HCT116 (cell line): ENCODE measurements at regions not wholly inside any gene's neighbourhood (a gene's known extent, or its start where the extent isn't known, plus 50 kb on each side); places are given as distances from the start of the nearest gene placed in this dataset.

Experiments used
- ATAC-seq: fragments of 200-7000 bp; cut with Tn5 transposase; 2 replicates; pipeline ENCODE4 v1.9.1; 2020; ENCODE audit warnings: mild to moderate bottlenecking, moderate library complexity
- BruUV-seq: library from RNA; stranded (reverse); fragments of 400-500 nt; replicated peaks from 2 replicates; lab custom pipeline; 2021; lab: Mats Ljungman, UMichigan
- CTCF ChIA-PET: fragments of 300-600 bp; sonication (Branson Sonifier 250); formaldehyde crosslinking; loops from one replicate; lab custom pipeline; 2021; ENCODE audit warnings: antibody characterized with exemption; lab: Charles Lee
- POLR2A ChIA-PET: fragments of 300-600, 350-600 bp; sonication (Branson Sonifier 250); formaldehyde crosslinking; loops from one replicate; lab custom pipeline; 2021; ENCODE audit warnings: antibody characterized with exemption; lab: Charles Lee
- RAD21 ChIA-PET, 2 experiments: fragments of 300-600 bp; sonication (Branson Sonifier 250); formaldehyde crosslinking; loops; one replicate each; lab custom pipeline; 2023; ENCODE audit warnings: low total read pairs in 2 of 2; ENCODE audit not compliant: uncharacterized antibody in 2 of 2, unreplicated experiment in 2 of 2, low non-redundant PET in 1 of 2; lab: Charles Lee
- DNase-seq: peaks from one replicate; pipeline ENCODE4 v3.0.0-alpha.2; 2010; ENCODE audit warnings: low read depth, low spot score
- H2AFZ ChIP-seq: fragments of 200-600 bp; shearing (Covaris generic), sonication (generic); 2 replicates; pipeline ENCODE4 v1.6.1; 2017; ENCODE audit warnings: low read depth, mixed run types, mixed read lengths, antibody characterized with exemption, low read length; ENCODE audit not compliant: poor library complexity, severe bottlenecking
- H3K27ac ChIP-seq: 2 replicates; pipeline ENCODE4 v1.5.1; 2012; ENCODE audit warnings: low read depth, low read length
- H3K27me3 ChIP-seq: fragments of 200-600 bp; sonication (generic); 2 replicates; pipeline ENCODE4 v1.6.1; 2016; ENCODE audit warnings: mixed run types, low read length, mixed read lengths; ENCODE audit not compliant: insufficient read depth
- H3K36me3 ChIP-seq, 2 experiments: fragments of 200-500 bp in 1 of 2; fragments of 200-600 bp in 1 of 2; sonication (Bioruptor generic) in 1 of 2; sonication (generic) in 1 of 2; 2 replicates each; pipeline versions ENCODE4 v1.5.1 to v1.6.1; 2014 to 2016; ENCODE audit warnings: low read length in 2 of 2, inconsistent platforms in 1 of 2, mixed read lengths in 1 of 2, mixed run types in 1 of 2; ENCODE audit not compliant: insufficient read depth in 2 of 2, control insufficient read depth in 1 of 2
- H3K4me1 ChIP-seq, 2 experiments: fragments of 200-600 bp in 1 of 2; sonication (generic) in 1 of 2; 2 replicates each; pipeline versions ENCODE4 v1.5.1 to v1.6.1; 2012 to 2017; ENCODE audit warnings: low read length in 2 of 2, inconsistent platforms in 1 of 2, mild to moderate bottlenecking in 1 of 2, mixed read lengths in 1 of 2, mixed run types in 1 of 2, moderate library complexity in 1 of 2; ENCODE audit not compliant: insufficient read depth in 2 of 2, control insufficient read depth in 1 of 2
- H3K4me2 ChIP-seq: fragments of 200-600 bp; sonication (generic); 2 replicates; pipeline ENCODE4 v1.6.1; 2017; ENCODE audit warnings: mixed run types, low read length, mixed read lengths
- H3K4me3 ChIP-seq, 2 experiments: fragments of 200-600 bp in 1 of 2; sonication (generic) in 1 of 2; replicated peaks in 1 of 2; 2 replicates each; pipeline ENCODE4 v1.5.1; 2011 to 2016; ENCODE audit warnings: low read length in 2 of 2, control low read depth in 1 of 2, low read depth in 1 of 2, mild to moderate bottlenecking in 1 of 2, mixed read lengths in 1 of 2, mixed run types in 1 of 2
- H3K79me2 ChIP-seq: fragments of 200-600 bp; sonication (generic); 2 replicates; pipeline ENCODE4 v1.6.1; 2017; ENCODE audit warnings: mild to moderate bottlenecking, mixed run types, low read length, moderate library complexity, mixed read lengths; ENCODE audit not compliant: insufficient read depth
- H3K9ac ChIP-seq: fragments of 200-600 bp; sonication (generic); 2 replicates; pipeline ENCODE4 v1.6.1; 2016; ENCODE audit warnings: low read length, mixed read lengths
- H3K9me2 ChIP-seq: fragments of 200-600 bp; sonication (generic), shearing (Covaris generic); 2 replicates; pipeline ENCODE4 v1.6.1; 2017; ENCODE audit warnings: mixed run types, mild to moderate bottlenecking, moderate library complexity; ENCODE audit not compliant: insufficient read depth
- H3K9me3 ChIP-seq, 2 experiments: fragments of 200-500 bp in 1 of 2; fragments of 200-600 bp in 1 of 2; sonication (Bioruptor generic) in 1 of 2; sonication (generic) in 1 of 2; 2 replicates each; pipeline ENCODE4 v1.6.1; 2014 to 2017; ENCODE audit warnings: low read length in 2 of 2, mixed read lengths in 2 of 2, inconsistent platforms in 1 of 2, low read depth in 1 of 2, mild to moderate bottlenecking in 1 of 2, mixed run types in 1 of 2, moderate library complexity in 1 of 2; ENCODE audit not compliant: control insufficient read depth in 1 of 2, insufficient read depth in 1 of 2
- H4K20me1 ChIP-seq: fragments of 200-600 bp; sonication (generic), shearing (Covaris generic); 2 replicates; pipeline ENCODE4 v1.6.1; 2017; ENCODE audit warnings: mixed run types, mild to moderate bottlenecking, moderate library complexity; ENCODE audit not compliant: insufficient read depth
- intact Hi-C: fragments of 100-400 bp; cut with micrococcal nuclease; formaldehyde crosslinking; loops from 2 replicates; pipeline ENCODE4 v1.10.0; 2022
- TF ChIP-seq, protein P1 (sequence below), 3 experiments: fragments of 200-600 bp in 1 of 3; sonication (generic) in 1 of 3; IDR thresholded peaks in 2 of 3; conservative IDR thresholded peaks in 1 of 3; 2 replicates each; pipeline ENCODE4 v1.5.1; 2012 to 2017; ENCODE audit warnings: low read depth in 2 of 3, low read length in 2 of 3, antibody characterized with exemption in 1 of 3, borderline replicate concordance in 1 of 3, control low read depth in 1 of 3, mild to moderate bottlenecking in 1 of 3, mixed read lengths in 1 of 3, mixed run types in 1 of 3, moderate library complexity in 1 of 3; ENCODE audit not compliant: insufficient read depth in 1 of 3
- TF ChIP-seq, protein P2 (sequence below): IDR thresholded peaks from 2 replicates; pipeline ENCODE4 v1.6.1; 2012; ENCODE audit warnings: low read depth

DNA sequence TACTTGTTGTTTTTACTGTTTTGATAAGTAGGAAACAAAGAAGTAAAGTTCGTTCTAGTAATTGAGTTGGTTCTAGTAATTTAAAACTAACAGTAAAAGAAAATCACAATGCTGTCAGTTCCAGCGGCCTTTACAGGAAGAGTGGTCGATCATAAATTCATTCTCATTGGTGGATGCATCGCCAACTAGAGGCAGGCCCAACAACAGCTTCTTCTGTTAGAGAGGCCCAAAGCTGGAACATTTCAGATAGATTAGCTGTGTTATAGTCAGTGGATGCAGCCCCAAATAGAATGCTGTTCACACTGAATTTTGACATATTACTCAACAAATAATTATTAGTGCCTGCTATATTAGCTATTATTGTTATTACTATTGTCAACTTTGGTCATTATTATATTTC, 80.8 kb downstream of the ARRDC3 start:
- ChIA-PET RAD21 (no interaction called here), POLR2A (interaction anchor here (1.6 to 3.0 kb wide), 3 partner anchors 8 to 81 kb away, joined by 7 to 9 read pairs (median 8); partner anchors contain the start of gene ARRDC3), CTCF (interaction anchor here (1.1 to 1.4 kb wide), 2 partner anchors 11 to 27 kb away, joined by 3 to 5 read pairs; no protein-coding TSS in a partner anchor)
- intact Hi-C loops: no loop called here
- peaks cover 0 to 31% of the 10 kb centered on the region in 2 experiments; a peak in 3 of 4 replicates for H3K4me1 ChIP-seq
- ATAC-seq: peak; percentile 91
- no peak overlapping the region for H3K9ac ChIP-seq
- H3K27ac ChIP-seq: no peak overlapping the region
- no peaks in the 10 kb centered on the region for H3K27me3 ChIP-seq
- peak overlapping the region; percentile 1; the same call in 1 of the 2 replicates for H3K4me2 ChIP-seq
- TF ChIP-seq, protein P1, sequence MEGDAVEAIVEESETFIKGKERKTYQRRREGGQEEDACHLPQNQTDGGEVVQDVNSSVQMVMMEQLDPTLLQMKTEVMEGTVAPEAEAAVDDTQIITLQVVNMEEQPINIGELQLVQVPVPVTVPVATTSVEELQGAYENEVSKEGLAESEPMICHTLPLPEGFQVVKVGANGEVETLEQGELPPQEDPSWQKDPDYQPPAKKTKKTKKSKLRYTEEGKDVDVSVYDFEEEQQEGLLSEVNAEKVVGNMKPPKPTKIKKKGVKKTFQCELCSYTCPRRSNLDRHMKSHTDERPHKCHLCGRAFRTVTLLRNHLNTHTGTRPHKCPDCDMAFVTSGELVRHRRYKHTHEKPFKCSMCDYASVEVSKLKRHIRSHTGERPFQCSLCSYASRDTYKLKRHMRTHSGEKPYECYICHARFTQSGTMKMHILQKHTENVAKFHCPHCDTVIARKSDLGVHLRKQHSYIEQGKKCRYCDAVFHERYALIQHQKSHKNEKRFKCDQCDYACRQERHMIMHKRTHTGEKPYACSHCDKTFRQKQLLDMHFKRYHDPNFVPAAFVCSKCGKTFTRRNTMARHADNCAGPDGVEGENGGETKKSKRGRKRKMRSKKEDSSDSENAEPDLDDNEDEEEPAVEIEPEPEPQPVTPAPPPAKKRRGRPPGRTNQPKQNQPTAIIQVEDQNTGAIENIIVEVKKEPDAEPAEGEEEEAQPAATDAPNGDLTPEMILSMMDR (IDR thresholded peaks at IDR 0.05 in 2 of 3, conservative IDR thresholded peaks at IDR 0.05 in 1 of 3; ENCODE audit: borderline replicate concordance in 1 of 3, insufficient read depth in 1 of 3, low read depth in 2 of 3, low read length in 2 of 3): peak in 2 of 3 experiments; percentile 31 to 39; a peak in 2 of 6 replicates
- TF ChIP-seq, protein P2, sequence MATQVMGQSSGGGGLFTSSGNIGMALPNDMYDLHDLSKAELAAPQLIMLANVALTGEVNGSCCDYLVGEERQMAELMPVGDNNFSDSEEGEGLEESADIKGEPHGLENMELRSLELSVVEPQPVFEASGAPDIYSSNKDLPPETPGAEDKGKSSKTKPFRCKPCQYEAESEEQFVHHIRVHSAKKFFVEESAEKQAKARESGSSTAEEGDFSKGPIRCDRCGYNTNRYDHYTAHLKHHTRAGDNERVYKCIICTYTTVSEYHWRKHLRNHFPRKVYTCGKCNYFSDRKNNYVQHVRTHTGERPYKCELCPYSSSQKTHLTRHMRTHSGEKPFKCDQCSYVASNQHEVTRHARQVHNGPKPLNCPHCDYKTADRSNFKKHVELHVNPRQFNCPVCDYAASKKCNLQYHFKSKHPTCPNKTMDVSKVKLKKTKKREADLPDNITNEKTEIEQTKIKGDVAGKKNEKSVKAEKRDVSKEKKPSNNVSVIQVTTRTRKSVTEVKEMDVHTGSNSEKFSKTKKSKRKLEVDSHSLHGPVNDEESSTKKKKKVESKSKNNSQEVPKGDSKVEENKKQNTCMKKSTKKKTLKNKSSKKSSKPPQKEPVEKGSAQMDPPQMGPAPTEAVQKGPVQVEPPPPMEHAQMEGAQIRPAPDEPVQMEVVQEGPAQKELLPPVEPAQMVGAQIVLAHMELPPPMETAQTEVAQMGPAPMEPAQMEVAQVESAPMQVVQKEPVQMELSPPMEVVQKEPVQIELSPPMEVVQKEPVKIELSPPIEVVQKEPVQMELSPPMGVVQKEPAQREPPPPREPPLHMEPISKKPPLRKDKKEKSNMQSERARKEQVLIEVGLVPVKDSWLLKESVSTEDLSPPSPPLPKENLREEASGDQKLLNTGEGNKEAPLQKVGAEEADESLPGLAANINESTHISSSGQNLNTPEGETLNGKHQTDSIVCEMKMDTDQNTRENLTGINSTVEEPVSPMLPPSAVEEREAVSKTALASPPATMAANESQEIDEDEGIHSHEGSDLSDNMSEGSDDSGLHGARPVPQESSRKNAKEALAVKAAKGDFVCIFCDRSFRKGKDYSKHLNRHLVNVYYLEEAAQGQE: no peak
- no peak for DNase-seq
- peak overlapping the region; percentile 31 for H2AFZ ChIP-seq
- no TSS peak for BruUV-seq
- H3K9me2 ChIP-seq: no peaks in the 10 kb centered on the region
- H3K79me2 ChIP-seq: no peaks in the 10 kb centered on the region
- no peaks in the 10 kb centered on the region for H4K20me1 ChIP-seq
- no peaks in the 10 kb centered on the region for H3K9me3 ChIP-seq
- no peaks in the 10 kb centered on the region for H3K36me3 ChIP-seq
- no peak overlapping the region for H3K4me3 ChIP-seq
